ENCODE measurements at regions not wholly inside any gene's neighbourhood (a gene's known extent, or its start where the extent isn't known, plus 50 kb on each side); places are given as distances from the start of the nearest gene placed in this dataset.

GRCh38 chr7:45456105-45456504 lies 118.1 kb upstream of the ADCY1 start:
- no peaks in the 10 kb centered on the region for H3K36me3 ChIP-seq
- no peak overlapping the region for H3K4me3 ChIP-seq
- H3K4me1 ChIP-seq, result no peaks in the 10 kb centered on the region
- no peaks in the 10 kb centered on the region for H3K27me3 ChIP-seq
- TF ChIP-seq POLR2AphosphoS5 (IDR thresholded peaks at IDR 0.05), result no peak
- intact Hi-C loops (cut with DNase I; ENCODE audit: low total_unique reads), result no loop called here
- no peaks in the 10 kb centered on the region for H3K9me3 ChIP-seq
- no peak for DNase-seq (ENCODE audit: low spot score in 2 of 2)
- H3K27ac ChIP-seq, result no peak overlapping the region

- no peaks in the 10 kb centered on the region for H3K9me3 ChIP-seq
- no peak for DNase-seq (ENCODE audit: low spot score in 2 of 2)
- no peak overlapping the region for H3K27ac ChIP-seq
- no peaks in the 10 kb centered on the region for H3K36me3 ChIP-seq
- no peak for TF ChIP-seq CTCF (IDR thresholded peaks at IDR 0.05)
- no peak for TF ChIP-seq POLR2AphosphoS5 (IDR thresholded peaks at IDR 0.05)
- no peak for TF ChIP-seq POLR2A (IDR thresholded peaks at IDR 0.05)
- no peak overlapping the region for H3K4me3 ChIP-seq
- no peaks in the 10 kb centered on the region for H3K4me1 ChIP-seq
- intact Hi-C loops (cut with DNase I; ENCODE audit: low total_unique reads), result no loop called here
- no peaks in the 10 kb centered on the region for H3K27me3 ChIP-seq
Observed at GRCh38 chr7:45456747-45457524, 117.2 kb upstream of the ADCY1 start.

DNA sequence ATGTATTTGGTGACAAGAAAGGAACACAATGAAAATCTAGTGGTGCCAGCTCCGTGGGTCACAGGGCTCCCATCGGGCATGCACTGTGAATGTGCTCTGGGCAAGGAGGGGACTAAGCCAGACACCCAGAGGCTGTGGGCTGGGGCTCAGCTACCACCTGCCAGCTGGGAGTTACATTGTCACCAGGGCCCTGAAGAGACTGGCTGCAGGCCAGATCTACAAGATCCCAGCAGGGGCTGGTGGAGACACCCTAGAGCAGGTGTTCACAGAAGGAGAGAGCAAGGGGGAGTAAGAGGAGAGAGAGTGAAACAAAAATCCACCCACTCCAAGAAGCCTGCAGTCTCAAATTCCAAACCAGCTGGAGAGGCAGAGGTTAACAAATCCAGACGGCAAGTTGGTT lies 116.6 kb upstream of the ADCY1 start:
- Histone ChIP-seq H3K4me3 (no peak overlapping the region), H3K4me1 (no peaks in the 10 kb centered on the region), H3K36me3 (no peaks in the 10 kb centered on the region), H3K27ac (no peak overlapping the region), H3K27me3 (no peaks in the 10 kb centered on the region), H3K9me3 (no peaks in the 10 kb centered on the region)
- no peak for TF ChIP-seq POLR2AphosphoS5 (IDR thresholded peaks at IDR 0.05)
- TF ChIP-seq POLR2A (IDR thresholded peaks at IDR 0.05), result no peak
- no peak for TF ChIP-seq CTCF (IDR thresholded peaks at IDR 0.05)
- intact Hi-C loops (cut with DNase I; ENCODE audit: low total_unique reads), result no loop called here
- DNase-seq (ENCODE audit: low spot score in 2 of 2), result no peak

DNA sequence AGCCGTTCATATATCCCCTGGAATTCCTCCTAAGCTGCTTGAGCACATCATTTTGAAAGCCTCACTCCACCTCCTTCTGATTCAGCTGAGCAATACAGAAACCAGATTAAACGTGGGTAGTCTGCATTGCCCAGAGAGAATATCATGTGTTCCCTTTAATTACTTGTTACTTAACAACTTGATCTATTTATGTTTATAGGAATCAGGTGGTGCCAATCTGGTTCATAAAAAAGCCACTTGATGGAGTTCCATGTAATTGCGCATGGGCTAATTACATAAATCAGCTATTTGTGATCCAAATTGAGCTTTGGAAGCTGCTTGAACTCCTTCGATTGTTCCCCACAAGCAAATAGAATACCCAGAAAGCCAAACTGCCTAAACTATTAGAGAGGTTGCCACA lies 114.7 kb upstream of the ADCY1 start:
- Histone ChIP-seq H3K36me3 (no peaks in the 10 kb centered on the region), H3K4me1 (no peaks in the 10 kb centered on the region), H3K4me3 (no peak overlapping the region), H3K27me3 (no peaks in the 10 kb centered on the region), H3K27ac (no peak overlapping the region), H3K9me3 (no peaks in the 10 kb centered on the region)
- intact Hi-C loops (cut with DNase I; ENCODE audit: low total_unique reads), result no loop called here
- no peak for DNase-seq (ENCODE audit: low spot score in 2 of 2)
- TF ChIP-seq POLR2A (IDR thresholded peaks at IDR 0.05) (no peak), CTCF (IDR thresholded peaks at IDR 0.05) (no peak), POLR2AphosphoS5 (IDR thresholded peaks at IDR 0.05) (no peak)

- intact Hi-C loops (cut with DNase I; ENCODE audit: low total_unique reads), result no loop called here
Observed at GRCh38 chr7:45460379-45460778, 113.8 kb upstream of the ADCY1 start.

More at GRCh38 chr7:45460379-45460778, 113.8 kb upstream of the ADCY1 start:
- no peak overlapping the region for H3K27ac ChIP-seq
- H3K36me3 ChIP-seq, result no peaks in the 10 kb centered on the region
- H3K27me3 ChIP-seq, result no peaks in the 10 kb centered on the region
- DNase-seq (ENCODE audit: low spot score in 2 of 2), result no peak
- TF ChIP-seq POLR2AphosphoS5 (IDR thresholded peaks at IDR 0.05) (no peak), CTCF (IDR thresholded peaks at IDR 0.05) (no peak), POLR2A (IDR thresholded peaks at IDR 0.05) (no peak)
- H3K4me3 ChIP-seq, result no peak overlapping the region
- H3K4me1 ChIP-seq, result no peaks in the 10 kb centered on the region
- H3K9me3 ChIP-seq, result no peaks in the 10 kb centered on the region
